UCSD-AML1 (cell line): ENCODE measurements at regions not wholly inside any gene's neighbourhood (a gene's known extent, or its start where the extent isn't known, plus 50 kb on each side); places are given as distances from the start of the nearest gene placed in this dataset.
A peak's percentile ranks its signal among the peaks of the same experiment; 100 is the strongest.
"Not testable (repeated sequence)": the region's sequence is repeated elsewhere in the genome, so short reads cannot be mapped to it uniquely, and the experiment has no call there.

ENCODE experiments used
- DNase-seq: peaks from one replicate; lab custom pipeline; 2025; ENCODE audit not compliant: unreplicated experiment; lab: John Stamatoyannopoulos, UW

DNA sequence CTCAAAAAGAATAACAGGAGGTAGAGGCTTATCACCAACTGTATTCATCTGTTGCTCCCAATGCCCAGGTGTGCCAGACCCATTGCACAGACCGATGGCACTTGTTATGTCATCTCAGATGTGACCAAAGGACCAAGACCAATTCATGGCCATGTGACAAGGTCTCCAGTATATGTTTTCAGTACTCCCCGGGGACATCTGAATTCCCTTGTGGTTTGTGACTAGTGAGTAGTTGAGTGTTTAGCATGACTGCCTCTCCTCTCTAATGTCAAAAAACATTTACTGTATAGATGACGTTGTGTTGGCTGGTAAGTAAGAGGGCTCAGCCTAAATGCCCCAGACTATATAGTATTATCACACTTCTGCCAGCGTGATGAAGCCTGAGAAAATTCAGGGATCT, 202.1 kb upstream of the SMIM30 start:
- no peak for DNase-seq

GRCh38 chr7:113314594-113314993, 196.2 kb upstream of the SMIM30 start:
- DNase-seq: no peak

- no peak for DNase-seq
Measured at GRCh38 chr7:113308399-113308798, 190.0 kb upstream of the SMIM30 start.

GRCh38 chr7:113307147-113307546, 188.8 kb upstream of the SMIM30 start:
- DNase-seq: no peak

GRCh38 chr7:113306302-113306701, 187.9 kb upstream of the SMIM30 start:
- DNase-seq: no peak

DNA sequence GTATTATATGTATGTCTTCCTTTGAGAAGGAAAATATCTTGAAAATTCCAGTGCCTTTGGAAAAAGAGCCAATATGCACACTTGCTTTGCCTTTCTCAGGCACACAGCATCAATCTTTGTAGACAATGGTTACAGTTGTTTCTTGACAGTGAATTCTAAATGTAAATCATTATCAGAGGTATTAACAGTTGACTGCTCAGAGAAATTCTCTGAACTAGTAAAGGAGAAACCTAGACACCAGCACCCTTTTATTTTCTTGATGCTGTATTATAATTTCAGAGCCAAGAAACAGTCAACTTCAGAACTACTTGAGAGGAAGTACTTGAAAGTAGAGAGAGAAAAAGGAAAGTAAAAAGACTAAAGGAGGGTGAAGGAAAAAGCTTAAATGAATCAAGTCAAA, 185.8 kb upstream of the SMIM30 start:
- no peak for DNase-seq

DNA sequence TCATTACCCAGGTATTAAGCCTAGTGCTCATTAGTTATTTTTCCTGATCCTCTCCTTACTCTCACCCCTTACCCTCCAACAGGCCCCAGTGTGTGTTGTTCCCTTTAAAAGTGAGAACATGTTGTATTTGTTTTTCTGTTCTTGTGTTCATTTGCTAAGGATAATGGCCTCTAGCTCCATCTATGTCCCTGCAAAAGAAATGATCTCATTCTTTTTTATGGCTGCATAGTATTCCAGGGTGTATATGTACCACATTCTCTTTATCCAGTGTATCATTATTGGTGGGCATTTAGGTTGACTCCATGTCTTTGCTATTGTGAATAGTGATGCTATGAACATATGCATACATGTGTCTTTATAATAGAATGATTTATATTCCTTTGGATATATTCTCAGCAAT, 185.0 kb upstream of the SMIM30 start:
- DNase-seq: not testable (repeated sequence)

GRCh38 chr7:113301983-113302382, 183.6 kb upstream of the SMIM30 start:
- DNase-seq: no peak

DNA sequence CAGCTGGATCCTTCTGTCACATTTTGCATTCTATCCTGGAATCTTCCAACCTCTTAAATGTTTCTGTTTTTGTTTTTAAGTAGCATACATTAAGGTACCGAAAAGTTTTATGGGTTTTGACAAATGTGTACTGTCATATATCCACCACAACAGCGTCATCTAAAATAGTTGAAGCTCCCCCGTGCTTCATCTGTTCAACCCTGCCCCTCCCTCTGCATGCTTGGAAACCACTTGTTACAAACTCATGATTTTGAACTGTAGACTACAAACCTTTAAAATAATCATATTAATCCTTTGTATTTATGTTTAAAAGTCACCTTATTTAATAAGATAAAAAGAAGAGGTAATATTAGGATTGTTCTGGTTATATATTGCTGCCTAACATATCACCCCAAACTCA, 182.8 kb upstream of the SMIM30 start:
- no peak for DNase-seq

GRCh38 chr7:113299748-113300147, 181.4 kb upstream of the SMIM30 start:
- DNase-seq: no peak

GRCh38 chr7:113298501-113298900, 180.1 kb upstream of the SMIM30 start:
- no peak for DNase-seq

DNA sequence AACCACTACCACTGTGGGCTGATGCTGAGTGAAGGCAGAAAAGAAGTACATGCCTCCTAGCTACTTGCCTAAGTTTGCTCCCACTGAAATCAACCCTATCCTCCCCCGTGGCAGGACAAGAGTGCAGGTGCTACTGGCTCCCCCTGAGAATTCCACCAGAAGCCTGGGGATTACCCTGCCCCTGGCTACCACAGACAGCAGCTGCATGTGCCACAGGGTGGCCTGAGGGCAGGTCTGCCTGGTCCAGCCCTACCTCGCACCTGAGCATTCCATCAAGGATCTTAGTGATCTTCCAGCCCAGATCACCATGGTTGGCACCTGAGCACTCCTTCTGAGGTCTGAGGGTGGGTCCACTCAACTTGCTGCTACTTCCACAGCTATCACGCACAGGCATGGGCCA, 176.4 kb upstream of the SMIM30 start:
- DNase-seq: no peak

DNA sequence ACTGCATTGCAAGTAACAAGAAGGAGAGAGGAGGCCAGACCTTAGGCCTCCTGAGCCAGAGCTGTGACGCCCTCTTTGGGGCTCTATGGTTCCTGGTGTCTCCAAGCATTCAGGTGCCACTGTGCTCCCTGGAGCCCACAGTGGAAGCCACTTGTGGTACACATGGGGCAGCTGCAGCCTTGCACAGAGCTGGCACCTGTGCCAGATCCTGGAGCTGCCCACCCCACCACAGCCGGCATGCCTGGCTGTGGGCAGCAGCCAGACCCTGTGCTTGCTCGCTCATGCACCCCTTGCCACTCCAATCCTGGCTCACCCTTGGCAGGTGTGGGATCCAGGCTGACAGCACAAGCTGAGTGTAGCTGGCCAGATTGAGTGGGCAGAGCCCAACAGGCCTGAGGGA, 173.8 kb upstream of the SMIM30 start:
- DNase-seq: peak; percentile 2

- DNase-seq: no peak
Measured at GRCh38 chr7:113291058-113291457, 172.7 kb upstream of the SMIM30 start.

DNA sequence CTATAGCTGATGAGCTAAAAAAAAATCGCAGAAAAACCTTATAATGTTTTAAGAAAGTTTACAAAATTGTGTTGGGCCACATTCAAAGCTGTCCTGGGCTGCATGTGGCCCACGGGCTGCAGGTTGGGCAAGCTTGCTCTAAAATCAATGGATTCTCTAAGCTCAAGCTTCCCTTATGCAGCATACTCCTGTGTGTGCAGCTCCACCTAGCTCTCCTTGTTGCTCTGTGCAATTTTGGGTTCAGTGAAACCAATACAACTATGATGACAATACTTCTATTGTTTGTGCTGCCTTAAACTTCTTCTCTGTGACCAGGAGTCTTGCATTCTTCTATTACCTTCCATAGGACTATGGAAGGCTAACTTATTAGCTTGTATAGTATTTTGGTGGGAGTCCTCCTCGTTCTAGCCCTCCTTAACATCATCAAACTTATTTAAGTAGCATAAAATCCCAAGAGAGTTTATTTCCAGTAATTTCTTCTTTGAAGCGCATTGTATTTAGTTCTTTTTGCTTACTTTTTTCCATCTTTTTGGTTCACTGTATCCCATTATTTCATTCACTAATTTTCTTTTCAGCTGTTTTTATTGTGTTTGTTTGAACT, 170.9 kb upstream of the SMIM30 start:
- DNase-seq: peak; percentile 2

GRCh38 chr7:113285411-113285810, 167.1 kb upstream of the SMIM30 start:
- no peak for DNase-seq

- no peak for DNase-seq
Measured at GRCh38 chr7:113283861-113284260, 165.5 kb upstream of the SMIM30 start.

DNA sequence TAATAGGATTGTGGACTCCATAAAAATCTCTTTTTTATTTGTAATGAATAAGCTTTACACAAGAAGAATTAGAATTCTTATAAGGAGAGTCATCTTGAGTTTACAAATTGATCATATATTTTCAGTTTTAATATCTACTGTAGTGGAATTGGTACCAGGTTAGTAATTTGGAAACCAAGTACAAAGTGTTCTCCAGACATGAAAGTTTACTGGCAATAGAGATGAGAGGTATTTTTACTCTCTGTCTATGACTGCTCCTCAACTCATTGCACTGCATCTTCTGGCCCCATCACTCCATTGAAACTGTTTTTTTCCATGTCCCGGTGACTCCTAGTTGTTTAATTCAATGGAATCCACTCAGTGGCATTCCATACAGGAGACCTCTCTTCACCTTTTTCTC, 164.5 kb upstream of the SMIM30 start:
- DNase-seq: no peak

DNA sequence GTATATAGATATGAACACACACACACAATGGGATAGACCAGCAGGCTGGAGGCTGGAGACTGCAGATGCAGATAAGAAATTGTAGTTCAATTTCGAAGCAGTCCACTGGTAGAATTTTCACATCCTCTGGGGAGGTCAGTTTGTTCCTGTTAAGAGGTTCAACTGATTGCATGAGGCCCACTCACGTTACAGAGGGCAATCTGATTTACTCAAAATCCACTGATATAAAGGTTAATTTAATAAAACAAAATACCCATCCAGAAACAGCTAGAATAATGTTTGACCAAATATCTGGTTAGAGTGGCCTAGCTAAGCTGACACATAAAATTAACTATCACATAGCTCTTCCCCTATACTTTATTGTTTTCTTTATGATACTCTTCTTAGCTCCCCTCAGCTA, 162.9 kb upstream of the SMIM30 start:
- DNase-seq: no peak

- DNase-seq: no peak
Measured at GRCh38 chr7:113279256-113279655, 160.9 kb upstream of the SMIM30 start.

DNA sequence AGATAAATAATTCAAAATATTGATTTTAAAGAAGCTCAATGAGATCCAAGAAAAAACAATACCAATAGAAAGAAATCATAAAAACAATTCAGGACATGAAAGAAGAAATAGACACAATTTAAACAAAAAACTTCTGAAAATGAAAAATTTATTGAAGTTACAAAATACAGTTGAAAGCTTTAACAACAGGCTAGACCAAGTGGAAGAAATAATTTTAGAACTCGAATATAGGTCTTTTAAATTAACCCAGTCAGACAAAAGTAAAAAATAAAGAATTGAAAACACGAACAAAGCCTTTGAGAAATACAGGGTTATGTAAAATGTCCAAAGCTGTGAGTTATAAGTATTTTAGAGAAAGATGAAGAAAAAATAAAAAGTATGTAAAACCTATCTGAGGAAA, 152.4 kb upstream of the SMIM30 start:
- DNase-seq: no peak

GRCh38 chr7:113269592-113269991, 151.2 kb upstream of the SMIM30 start:
- not testable (repeated sequence) for DNase-seq

GRCh38 chr7:113268757-113269156, 150.4 kb upstream of the SMIM30 start:
- DNase-seq: no peak

- no peak for DNase-seq
Measured at GRCh38 chr7:113267885-113268284, 149.5 kb upstream of the SMIM30 start.
